ENCODE measurements at regions not wholly inside any gene's neighbourhood (a gene's known extent, or its start where the extent isn't known, plus 50 kb on each side); places are given as distances from the start of the nearest gene placed in this dataset.

- no peak for DNase-seq (ENCODE audit: low spot score)
These were observed 95.7 kb downstream of the EMX2 start for GRCh38 chr10:117638200-117638599.

GRCh38 chr10:117638664-117639200, 96.2 kb downstream of the EMX2 start:
- DNase-seq (ENCODE audit: low spot score): no peak

- no peak for DNase-seq (ENCODE audit: low spot score)
These were observed 97.9 kb downstream of the EMX2 start for GRCh38 chr10:117640406-117640805.

- DNase-seq (ENCODE audit: low spot score): no peak
These were observed 104.2 kb downstream of the EMX2 start for GRCh38 chr10:117646718-117647117.

GRCh38 chr10:117647306-117647705, 104.8 kb downstream of the EMX2 start:
- no peak for DNase-seq (ENCODE audit: low spot score)

- DNase-seq (ENCODE audit: low spot score): no peak
These were observed 108.6 kb downstream of the EMX2 start for GRCh38 chr10:117651121-117651520.

GRCh38 chr10:117652228-117653169, 110.0 kb downstream of the EMX2 start:
- no peak for DNase-seq (ENCODE audit: low spot score)

GRCh38 chr10:117653170-117653515, 110.6 kb downstream of the EMX2 start:
- peak; percentile 39 for DNase-seq (ENCODE audit: low spot score)

- no peak for DNase-seq (ENCODE audit: low spot score)
These were observed 111.6 kb downstream of the EMX2 start for GRCh38 chr10:117654105-117654504.

GRCh38 chr10:117656385-117657367, 114.1 kb downstream of the EMX2 start:
- no peak for DNase-seq (ENCODE audit: low spot score)

- no peak for DNase-seq (ENCODE audit: low spot score)
These were observed 118.8 kb downstream of the EMX2 start for GRCh38 chr10:117661316-117661715.

GRCh38 chr10:117662126-117662525, 119.6 kb downstream of the EMX2 start:
- no peak for DNase-seq (ENCODE audit: low spot score)

- no peak for DNase-seq (ENCODE audit: low spot score)
These were observed 120.4 kb downstream of the EMX2 start for GRCh38 chr10:117662751-117663540.

- no peak for DNase-seq (ENCODE audit: low spot score)
These were observed 121.2 kb downstream of the EMX2 start for GRCh38 chr10:117663750-117664149.

- DNase-seq (ENCODE audit: low spot score): no peak
These were observed 121.7 kb downstream of the EMX2 start for GRCh38 chr10:117664288-117664687.

- no peak for DNase-seq (ENCODE audit: low spot score)
These were observed 123.6 kb downstream of the EMX2 start for GRCh38 chr10:117666166-117666565.

GRCh38 chr10:117666965-117667364, 124.4 kb downstream of the EMX2 start:
- no peak for DNase-seq (ENCODE audit: low spot score)

GRCh38 chr10:117667831-117668230, 125.3 kb downstream of the EMX2 start:
- no peak for DNase-seq (ENCODE audit: low spot score)

- DNase-seq (ENCODE audit: low spot score): no peak
These were observed 125.9 kb downstream of the EMX2 start for GRCh38 chr10:117668327-117669008.

- no peak for DNase-seq (ENCODE audit: low spot score)
These were observed 126.6 kb downstream of the EMX2 start for GRCh38 chr10:117669122-117669521.
